Pancreas (tissue), 10 donors: ENCODE measurements at regions not wholly inside any gene's neighbourhood (a gene's known extent, or its start where the extent isn't known, plus 50 kb on each side); places are given as distances from the start of the nearest gene placed in this dataset.
A peak's percentile ranks its signal among the peaks of the same experiment; 100 is the strongest.

Experiments
- ATAC-seq, 4 donors: fragments of 200-7000 bp; cut with Tn5 transposase; one replicate each; pipeline versions ENCODE4 v1.8.0 to v1.9.1; 2020; ENCODE audit warnings: mild to moderate bottlenecking in 4 of 4, moderate library complexity in 4 of 4
- DNase-seq, 6 donors: peaks; one replicate each; pipeline ENCODE4 v3.0.0-alpha.2; 2020
- FAIRE-seq: peaks from 2 replicates; lab custom pipeline; 2012; peaks lifted over from hg19 to GRCh38; lab: Jason Lieb, UNC
- H3K27ac ChIP-seq, 4 donors: fragments of 200-600 bp; sonication (generic); 1 replicate in 3 of 4; 2 replicates in 1 of 4; pipeline versions ENCODE4 v1.5.0 to v1.8.0; 2020
- H3K27me3 ChIP-seq, 4 donors: fragments of 200-600 bp; one replicate each; pipeline ENCODE4 v1.8.0; 2021
- H3K36me3 ChIP-seq, 3 donors: fragments of 200-600 bp; sonication (generic) in 1 of 3; one replicate each; pipeline versions ENCODE4 v1.5.0 to v1.8.0; 2020 to 2021
- H3K4me1 ChIP-seq, 3 donors: fragments of 200-600 bp; one replicate each; pipeline ENCODE4 v1.8.0; 2021
- H3K4me3 ChIP-seq, 4 donors: fragments of 200-600 bp; sonication (generic) in 2 of 4; one replicate each; pipeline versions ENCODE4 v1.5.0 to v1.8.0; 2020 to 2021
- H3K9me3 ChIP-seq, 4 donors: fragments of 200-600 bp; one replicate each; pipeline ENCODE4 v1.8.0; 2021
- CTCF ChIP-seq, 4 donors: fragments of 200-600 bp; sonication (generic) in 3 of 4; IDR thresholded peaks; one replicate each; pipeline versions ENCODE4 v1.5.0 to v1.8.0; 2021; ENCODE audit warnings: antibody characterized with exemption in 4 of 4
- WGBS, 2 donors: extraction: QIAGEN DNeasy Blood & Tissue Kit; methylation state at CpG; one replicate each; pipeline ENCODE4 v1.1.7; 2013; 5-methylcytosine and 5-hydroxymethylcytosine counted together
- intact Hi-C, 3 donors: fragments of 100-400 bp; cut with DNase I; formaldehyde crosslinking; loops; one replicate each; pipeline versions ENCODE4 v1.11.1 to v1.14.2; 2022
- donor health status: healthy with polysubstance abuse.
- donor health status: DM: no; HTN: no; CAD: no; lungs with moderate emphysema.
- donor health status: DM: no; HTN: no; CAD: no.
- donor health status: control.
- donor health status: control.
- donor health status: Bipolar disorder and iron deficiency.
- donor health status: DM: yes; HTN: yes; CAD: no.
- donor health status: DM: no; HTN: no; CAD: no.
- donor health status: DM: no; HTN: no; CAD: no.
- donor health status: DM: yes; HTN: yes; CAD: no.

- H3K4me3 ChIP-seq = no peak overlapping the region
- H3K27me3 ChIP-seq = no peaks in the 10 kb centered on the region
- intact Hi-C loops = no loop called here
- WGBS, 2 donors = 72 to 89% methylated on average over 3 of the region's 3 CpGs
- ATAC-seq = no peak
- no peak for TF ChIP-seq CTCF (IDR thresholded peaks at IDR 0.05)
- H3K27ac ChIP-seq = no peak overlapping the region
- no peak for FAIRE-seq
- DNase-seq = no peak
- H3K9me3 ChIP-seq = no peaks in the 10 kb centered on the region
- H3K4me1 ChIP-seq = peaks cover 0 to 13% (median 10%) of the 10 kb centered on the region in 3 donors
- no peaks in the 10 kb centered on the region for H3K36me3 ChIP-seq
These were observed 249.0 kb downstream of the NFKBIZ start for GRCh38 chr3:102098130-102098885.

- no peak for ATAC-seq
- H3K36me3 ChIP-seq = no peaks in the 10 kb centered on the region
- no peaks in the 10 kb centered on the region for H3K9me3 ChIP-seq
- no peak for DNase-seq
- no peaks in the 10 kb centered on the region for H3K27me3 ChIP-seq
- no peak overlapping the region for H3K27ac ChIP-seq
- peaks cover 0 to 13% (median 10%) of the 10 kb centered on the region in 3 donors for H3K4me1 ChIP-seq
- FAIRE-seq = no peak
- intact Hi-C loops = no loop called here
- TF ChIP-seq CTCF (IDR thresholded peaks at IDR 0.05) = no peak
- H3K4me3 ChIP-seq = no peak overlapping the region
- WGBS, 2 donors = 87 to 89% methylated on average over 1 of the region's 1 CpG
These were observed 250.6 kb downstream of the NFKBIZ start for GRCh38 chr3:102099913-102100312.

GRCh38 chr3:102102394-102102793 is 253.1 kb downstream of the NFKBIZ start:
- FAIRE-seq = peak; percentile 26
- H3K4me1 ChIP-seq = peaks cover 0 to 13% (median 10%) of the 10 kb centered on the region in 3 donors
- no peaks in the 10 kb centered on the region for H3K36me3 ChIP-seq
- 5 to 17% methylated on average over 3 of the region's 3 CpGs for WGBS, 2 donors
- peak in 1 of 4 donors; percentile 55 for ATAC-seq
- no peak for TF ChIP-seq CTCF (IDR thresholded peaks at IDR 0.05)
- H3K4me3 ChIP-seq = no peak overlapping the region
- intact Hi-C loops = no loop called here
- H3K27ac ChIP-seq = no peak overlapping the region
- H3K27me3 ChIP-seq = no peaks in the 10 kb centered on the region
- H3K9me3 ChIP-seq = no peaks in the 10 kb centered on the region
- DNase-seq = no peak

GRCh38 chr3:102104033-102104432 is 254.7 kb downstream of the NFKBIZ start:
- DNase-seq (no peak), ATAC-seq (peak in 2 of 4 donors; percentile 42 to 45)

More at GRCh38 chr3:102104033-102104432, 254.7 kb downstream of the NFKBIZ start:
- Histone ChIP-seq H3K4me1 (peaks cover 0 to 13% (median 10%) of the 10 kb centered on the region in 3 donors), H3K4me3 (no peak overlapping the region), H3K36me3 (no peaks in the 10 kb centered on the region), H3K27me3 (no peaks in the 10 kb centered on the region), H3K27ac (no peak overlapping the region), H3K9me3 (no peaks in the 10 kb centered on the region)
- no peak for FAIRE-seq
- no peak for TF ChIP-seq CTCF (IDR thresholded peaks at IDR 0.05)
- intact Hi-C loops = no loop called here
- 38 to 51% methylated on average over 2 of the region's 2 CpGs for WGBS, 2 donors
